ENCODE measurements at regions not wholly inside any gene's neighbourhood (a gene's known extent, or its start where the extent isn't known, plus 50 kb on each side); places are given as distances from the start of the nearest gene placed in this dataset.

GRCh38 chr6:144954241-144954556 is 669.1 kb downstream of the UTRN start:
- TF ChIP-seq REST (IDR thresholded peaks at IDR 0.05; ENCODE audit: low read depth) (no peak), RAD21 (IDR thresholded peaks at IDR 0.05; ENCODE audit: low read depth) (no peak), CEBPB (IDR thresholded peaks at IDR 0.05) (no peak), ZBTB7A (IDR thresholded peaks at IDR 0.05; ENCODE audit: low read depth) (no peak), YY1 (IDR thresholded peaks at IDR 0.05; ENCODE audit: low read depth) (no peak), TCF12 (IDR thresholded peaks at IDR 0.05; ENCODE audit: low read depth) (no peak; the same call in 1 of the 2 replicates), EGR1 (IDR thresholded peaks at IDR 0.05) (no peak), USF1 (IDR thresholded peaks at IDR 0.05) (no peak), TEAD4 (IDR thresholded peaks at IDR 0.05) (no peak), CREB1 (IDR thresholded peaks at IDR 0.05; ENCODE audit: low read depth) (no peak), NFIC (IDR thresholded peaks at IDR 0.05) (no peak), TAF1 (IDR thresholded peaks at IDR 0.05; ENCODE audit: low read depth) (no peak)

- no peak for TF ChIP-seq ZBTB7A (IDR thresholded peaks at IDR 0.05; ENCODE audit: low read depth)
- no peak for TF ChIP-seq REST (IDR thresholded peaks at IDR 0.05; ENCODE audit: low read depth)
- no peak for TF ChIP-seq NFIC (IDR thresholded peaks at IDR 0.05)
- no peak for TF ChIP-seq MAX (IDR thresholded peaks at IDR 0.05)
- no peak for TF ChIP-seq TEAD4 (IDR thresholded peaks at IDR 0.05)
- no peak for TF ChIP-seq EGR1 (IDR thresholded peaks at IDR 0.05)
- no peak for TF ChIP-seq YY1 (IDR thresholded peaks at IDR 0.05; ENCODE audit: low read depth)
- TF ChIP-seq CREB1 (IDR thresholded peaks at IDR 0.05; ENCODE audit: low read depth) = no peak
- TF ChIP-seq USF1 (IDR thresholded peaks at IDR 0.05) = no peak
- no peak for TF ChIP-seq RAD21 (IDR thresholded peaks at IDR 0.05; ENCODE audit: low read depth)
- no peak for TF ChIP-seq TAF1 (IDR thresholded peaks at IDR 0.05; ENCODE audit: low read depth)
Observed at GRCh38 chr6:144955392-144955791, 670.3 kb downstream of the UTRN start.

GRCh38 chr6:144955859-144956258 is 670.7 kb downstream of the UTRN start:
- TF ChIP-seq TEAD4 (IDR thresholded peaks at IDR 0.05) (no peak), EP300 (IDR thresholded peaks at IDR 0.05; ENCODE audit: borderline replicate concordance) (no peak), RAD21 (IDR thresholded peaks at IDR 0.05; ENCODE audit: low read depth) (no peak), CEBPB (IDR thresholded peaks at IDR 0.05) (no peak), MAX (IDR thresholded peaks at IDR 0.05) (no peak), TAF1 (IDR thresholded peaks at IDR 0.05; ENCODE audit: low read depth) (no peak), NFIC (IDR thresholded peaks at IDR 0.05) (no peak), USF1 (IDR thresholded peaks at IDR 0.05) (no peak), EGR1 (IDR thresholded peaks at IDR 0.05) (no peak), ZBTB7A (IDR thresholded peaks at IDR 0.05; ENCODE audit: low read depth) (no peak), YY1 (IDR thresholded peaks at IDR 0.05; ENCODE audit: low read depth) (no peak), FOXM1 (IDR thresholded peaks at IDR 0.05; ENCODE audit: borderline replicate concordance, low read depth) (no peak)

GRCh38 chr6:144957236-144957937 is 672.3 kb downstream of the UTRN start:
- TF ChIP-seq MAX (IDR thresholded peaks at IDR 0.05) = no peak

- no peak for TF ChIP-seq CEBPB (IDR thresholded peaks at IDR 0.05)
- TF ChIP-seq TCF12 (IDR thresholded peaks at IDR 0.05; ENCODE audit: low read depth) = no peak
- TF ChIP-seq RAD21 (IDR thresholded peaks at IDR 0.05; ENCODE audit: low read depth) = no peak
- TF ChIP-seq REST (IDR thresholded peaks at IDR 0.05; ENCODE audit: low read depth) = no peak
- no peak for TF ChIP-seq EP300 (IDR thresholded peaks at IDR 0.05; ENCODE audit: borderline replicate concordance)
- TF ChIP-seq USF1 (IDR thresholded peaks at IDR 0.05) = no peak
- TF ChIP-seq TEAD4 (IDR thresholded peaks at IDR 0.05) = no peak
- no peak for TF ChIP-seq FOXM1 (IDR thresholded peaks at IDR 0.05; ENCODE audit: borderline replicate concordance, low read depth)
- no peak for TF ChIP-seq YY1 (IDR thresholded peaks at IDR 0.05; ENCODE audit: low read depth)
- no peak for TF ChIP-seq EGR1 (IDR thresholded peaks at IDR 0.05)
- TF ChIP-seq NFIC (IDR thresholded peaks at IDR 0.05) = no peak
- TF ChIP-seq CREB1 (IDR thresholded peaks at IDR 0.05; ENCODE audit: low read depth) = no peak
Observed at GRCh38 chr6:144969154-144969553, 684.0 kb downstream of the UTRN start.
